GM21576 (cell line): ENCODE measurements at regions not wholly inside any gene's neighbourhood (a gene's known extent, or its start where the extent isn't known, plus 50 kb on each side); places are given as distances from the start of the nearest gene placed in this dataset.

ENCODE experiments used
- ATAC-seq: cut with Tn5 transposase; IDR thresholded peaks from one replicate; pipeline ENCODE4 v1.9.1; 2021; ENCODE audit warnings: mild to moderate bottlenecking, moderate library complexity; ENCODE audit not compliant: unreplicated experiment

DNA sequence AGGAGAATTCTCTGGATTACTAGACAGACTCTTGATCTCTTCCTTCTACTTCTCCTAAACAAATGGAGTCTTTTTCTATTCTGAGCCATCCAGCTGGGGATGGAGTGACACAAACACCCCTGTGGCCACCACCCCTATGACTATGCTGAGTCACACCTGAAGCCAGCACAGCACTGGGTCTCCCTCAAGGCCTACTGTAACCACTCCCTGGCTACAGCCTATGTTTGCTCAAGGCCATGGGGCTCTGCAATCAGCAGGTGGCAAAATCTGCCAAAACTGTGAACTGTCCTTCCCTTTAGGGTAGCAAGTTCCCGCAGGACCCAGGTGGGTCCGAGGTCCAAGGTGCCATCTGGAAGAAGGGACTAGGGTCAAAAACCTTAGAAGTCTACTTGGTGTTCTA is 132.3 kb downstream of the TINAG start:
- no peak for ATAC-seq

DNA sequence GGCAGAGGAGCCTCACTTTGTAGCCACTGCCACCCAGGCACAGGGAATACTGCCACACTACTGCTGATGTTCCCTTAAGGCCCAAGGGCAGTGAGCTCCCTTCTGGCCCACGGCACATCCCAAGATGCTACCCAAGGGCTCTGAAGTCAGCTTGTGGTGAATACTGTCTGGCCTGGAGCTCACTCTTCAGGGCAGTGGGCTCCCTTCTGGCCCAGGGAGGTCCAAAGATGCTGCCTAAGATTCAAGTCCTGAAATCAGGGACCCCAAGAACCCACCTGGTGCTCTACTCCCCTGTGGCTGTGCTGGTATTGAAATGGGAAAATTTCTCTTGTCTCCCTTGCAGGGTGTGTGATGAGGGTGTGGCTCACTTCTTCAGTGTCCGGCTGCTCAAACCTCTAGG is 132.8 kb downstream of the TINAG start:
- ATAC-seq: no peak

DNA sequence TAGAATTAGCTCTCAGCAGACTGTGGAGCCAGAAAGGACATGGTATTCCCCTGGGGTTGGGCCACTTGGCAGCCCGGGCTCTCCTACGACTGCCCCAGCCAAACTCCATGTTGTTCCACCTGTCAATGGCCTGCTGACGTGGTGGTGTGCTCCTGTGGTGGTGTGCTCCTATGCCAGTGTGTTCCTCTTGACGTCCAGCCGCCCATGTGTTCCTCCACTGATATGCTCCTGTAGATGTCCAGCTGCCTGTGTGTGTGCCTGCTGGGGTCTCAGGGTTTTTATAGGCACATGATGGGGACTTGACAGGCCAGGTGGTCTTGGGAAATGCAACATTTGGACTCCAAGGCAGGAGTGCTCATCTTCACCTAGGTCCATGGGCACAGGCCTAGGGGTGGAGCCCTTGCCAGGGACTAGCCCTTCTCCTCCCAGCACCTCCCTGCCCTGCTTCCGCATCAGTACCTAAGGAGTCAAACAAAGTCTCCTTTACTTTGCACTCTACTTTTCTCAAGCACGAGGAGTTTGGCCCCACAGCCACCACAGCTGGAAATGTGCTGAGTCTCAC is 133.5 kb downstream of the TINAG start:
- ATAC-seq: no peak

DNA sequence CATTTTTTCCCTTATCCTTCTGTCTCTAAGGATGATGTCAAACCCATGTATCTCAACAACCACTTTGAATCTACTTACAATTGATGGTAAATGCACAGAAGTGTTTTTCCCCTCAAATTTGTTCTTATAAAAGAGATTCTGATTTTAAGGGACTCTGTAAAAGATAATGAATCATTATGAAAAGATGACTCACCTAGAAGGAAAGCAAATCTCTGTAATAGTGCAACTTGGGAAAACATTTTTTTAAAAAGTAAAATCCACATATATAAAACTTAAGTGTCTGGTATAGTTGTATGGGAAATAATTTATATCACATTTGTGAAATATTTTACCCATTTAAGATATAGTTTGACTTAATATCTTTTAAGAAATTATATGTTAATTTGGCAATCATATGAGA is 137.0 kb downstream of the TINAG start:
- no peak for ATAC-seq

DNA sequence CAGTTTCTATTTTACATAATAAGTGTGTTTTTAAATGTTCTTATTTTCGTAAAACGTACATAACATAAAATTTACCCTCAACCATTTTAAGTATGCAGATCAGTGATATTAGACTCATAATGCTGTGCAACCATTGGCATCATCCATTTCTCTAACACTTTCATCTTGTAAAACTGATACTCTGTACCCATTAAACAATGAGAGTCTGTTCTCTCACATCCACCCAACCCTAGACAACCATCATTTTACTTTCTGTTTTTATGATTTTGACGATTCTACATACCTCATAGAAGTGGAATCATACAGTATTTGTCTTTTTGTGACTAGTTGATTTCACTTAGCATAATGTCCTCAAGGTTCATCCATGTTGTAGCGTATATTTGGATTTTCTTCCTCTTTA is 140.4 kb downstream of the TINAG start:
- ATAC-seq: no peak

DNA sequence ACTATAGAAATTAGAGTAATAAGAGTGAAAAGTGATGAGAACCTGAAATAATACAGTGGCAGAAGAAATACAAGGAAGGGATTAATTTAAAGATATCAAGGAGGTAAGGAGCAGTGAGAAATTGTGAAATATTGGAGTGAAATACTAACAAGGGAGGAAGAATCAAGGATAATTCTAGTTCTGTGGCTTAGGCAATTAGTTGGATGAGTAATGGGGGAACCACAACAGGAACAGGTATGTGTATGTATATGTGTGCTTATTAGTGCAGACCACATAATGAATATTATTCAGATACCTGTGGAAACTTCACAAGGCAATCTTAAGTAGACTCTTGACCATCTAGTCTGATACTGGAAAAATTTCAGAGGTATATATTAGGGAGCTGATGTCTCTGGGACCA is 143.3 kb downstream of the TINAG start:
- no peak for ATAC-seq

DNA sequence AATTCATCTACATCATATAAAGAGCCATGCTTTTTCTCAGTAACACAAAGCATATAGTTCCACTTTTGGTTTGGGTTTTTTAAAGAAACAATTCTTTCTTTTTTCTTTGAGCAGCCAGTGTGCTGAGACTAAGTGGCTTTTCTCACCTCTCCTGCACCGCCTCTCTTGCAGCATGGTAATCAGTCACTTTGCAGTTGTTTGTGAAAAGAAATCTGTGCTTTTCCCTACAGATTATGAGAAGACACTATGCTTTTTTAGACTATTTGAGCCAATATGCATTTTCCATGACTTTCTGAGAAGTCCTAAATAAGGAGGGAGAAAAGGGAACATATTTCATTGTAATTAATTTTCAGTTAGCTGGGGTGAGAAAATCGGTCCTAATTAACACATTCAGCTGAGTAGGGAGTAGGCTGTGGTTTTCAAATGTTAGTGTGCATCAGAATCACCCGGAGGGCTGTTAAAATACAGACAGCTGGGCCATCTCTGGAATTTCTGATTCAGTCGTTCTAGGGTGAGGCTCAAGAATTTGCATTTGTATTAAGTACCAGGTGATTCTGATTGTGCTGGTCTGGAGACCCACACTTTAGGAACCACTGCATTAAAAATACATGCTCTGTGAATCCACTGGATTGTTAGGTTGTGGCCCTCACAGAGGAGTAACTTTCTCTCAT is 155.2 kb downstream of the TINAG start:
- ATAC-seq: no peak

DNA sequence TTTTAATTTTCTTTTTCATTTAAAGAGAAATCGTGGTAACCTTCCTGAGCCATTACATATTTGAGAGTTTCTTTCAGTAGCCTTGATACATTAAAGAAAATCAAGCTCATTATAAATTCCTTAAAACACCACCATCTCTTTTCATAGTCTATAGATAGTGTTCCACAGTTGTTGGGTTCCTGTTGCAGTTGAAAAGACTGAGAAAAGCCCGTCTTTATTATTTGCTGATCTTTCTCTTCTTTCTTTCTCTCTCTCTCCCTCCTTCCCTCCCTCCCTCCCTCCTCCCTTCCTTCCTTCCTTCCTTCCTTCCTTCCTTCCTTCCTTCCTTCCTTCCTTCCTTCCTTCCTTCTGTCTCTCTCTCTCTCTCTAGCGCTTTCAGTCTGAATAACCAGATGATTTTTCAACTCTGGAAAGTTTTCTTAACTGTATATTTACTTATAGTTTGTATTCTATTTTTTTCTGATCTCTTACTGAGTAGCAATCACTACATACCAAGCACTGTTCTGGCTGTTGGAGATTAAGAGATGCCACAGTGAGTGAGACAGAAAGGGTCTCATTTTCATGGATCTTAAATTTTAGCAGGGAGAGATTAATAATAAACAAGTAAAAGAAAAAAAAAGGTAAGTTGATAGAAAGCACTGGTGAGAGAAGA is 157.5 kb downstream of the TINAG start:
- ATAC-seq: no peak

DNA sequence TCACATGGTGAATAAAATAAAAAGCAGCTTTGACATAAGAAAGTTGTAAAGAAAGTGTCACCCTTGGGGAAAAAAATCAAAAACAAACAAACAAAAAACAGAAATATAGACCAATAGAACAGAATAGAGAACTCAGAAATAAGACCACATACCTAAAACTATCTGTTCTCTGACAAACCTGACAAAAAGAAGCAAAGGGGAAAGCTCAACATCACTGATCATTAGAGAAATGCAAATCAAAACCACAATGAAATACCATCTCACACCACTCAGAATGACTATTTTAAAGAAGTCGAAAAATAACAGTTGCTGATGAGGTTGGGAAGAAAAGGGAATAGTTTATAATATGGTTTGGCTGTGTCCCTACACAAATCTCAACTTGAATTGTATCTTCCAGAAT is 159.1 kb downstream of the TINAG start:
- ATAC-seq: no peak

DNA sequence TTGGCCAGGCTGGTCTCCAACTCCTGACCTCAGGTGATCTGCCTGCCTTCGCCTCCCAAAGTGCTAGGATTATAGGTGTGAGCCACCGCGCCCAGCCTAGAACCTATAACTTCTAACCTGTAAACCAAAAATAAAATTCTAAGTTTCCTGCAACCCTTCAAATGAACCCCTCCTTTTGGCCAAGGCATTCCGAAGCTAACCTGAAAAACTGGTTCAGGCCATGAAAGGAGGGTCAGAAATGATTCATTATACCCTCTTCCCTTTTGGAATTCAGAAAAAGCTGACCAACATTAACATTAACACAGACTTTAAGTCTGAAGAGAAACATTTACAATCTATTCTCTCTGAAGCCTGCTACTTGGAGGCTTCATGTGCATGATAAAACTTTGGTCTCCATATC is 165.1 kb downstream of the TINAG start:
- ATAC-seq: no peak

DNA sequence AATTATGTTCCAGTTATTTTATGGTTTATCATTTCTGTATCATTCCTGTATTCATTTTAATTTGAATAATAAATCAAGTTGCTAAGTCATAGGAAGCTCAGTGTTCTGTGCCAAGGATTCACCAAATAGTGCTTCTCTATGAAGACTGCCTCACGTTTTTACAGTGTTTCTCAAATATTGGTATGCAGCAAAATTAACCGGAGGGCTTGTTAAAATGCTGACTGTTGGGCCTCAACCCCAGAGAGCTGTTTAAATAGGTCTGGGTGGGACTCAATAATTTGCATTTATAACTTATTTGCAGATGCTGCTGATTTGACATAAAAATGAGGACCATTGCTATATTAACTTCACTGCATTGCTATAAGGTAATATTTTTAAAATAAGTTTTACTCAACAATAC is 166.7 kb downstream of the TINAG start:
- no peak for ATAC-seq

DNA sequence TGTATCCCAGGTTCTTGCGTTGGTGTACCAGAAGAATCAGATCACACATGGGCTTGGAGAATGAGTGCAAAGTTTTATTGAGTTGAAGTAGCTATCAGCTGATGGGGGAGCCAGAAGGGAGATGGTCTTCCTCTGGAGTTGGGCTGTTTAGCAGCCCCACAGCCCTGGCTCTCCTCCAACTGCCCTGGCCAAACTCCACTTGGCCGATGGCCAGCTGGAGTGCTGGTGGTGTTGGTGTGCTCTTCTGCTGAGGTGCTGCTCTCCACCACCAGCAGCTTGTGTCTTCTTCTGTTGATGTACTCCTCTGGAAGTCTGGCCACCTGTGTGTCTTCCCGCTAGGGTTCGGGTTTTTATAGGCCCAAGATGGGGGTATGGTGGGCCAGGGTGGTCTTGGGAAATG is 172.8 kb downstream of the TINAG start:
- ATAC-seq: no peak

DNA sequence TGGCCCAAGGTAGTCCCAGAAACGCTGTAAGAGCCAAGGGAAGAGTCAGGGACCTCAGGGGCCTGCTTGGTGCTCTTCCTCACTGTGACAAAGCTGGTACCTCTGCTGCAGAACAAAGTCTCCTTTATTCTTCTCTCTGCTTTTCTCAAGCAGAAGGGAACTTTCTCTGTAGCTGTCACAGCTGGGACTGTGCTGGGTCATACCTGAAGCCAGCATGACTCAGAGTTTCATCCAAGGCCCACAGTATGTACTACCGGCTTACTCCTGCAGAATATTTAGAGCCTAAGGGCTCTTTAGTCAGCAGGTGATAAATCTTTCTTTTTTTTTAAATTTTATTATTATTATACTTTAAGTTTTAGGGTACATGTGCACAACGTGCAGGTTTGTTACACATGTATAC is 183.2 kb downstream of the TINAG start:
- no peak for ATAC-seq

DNA sequence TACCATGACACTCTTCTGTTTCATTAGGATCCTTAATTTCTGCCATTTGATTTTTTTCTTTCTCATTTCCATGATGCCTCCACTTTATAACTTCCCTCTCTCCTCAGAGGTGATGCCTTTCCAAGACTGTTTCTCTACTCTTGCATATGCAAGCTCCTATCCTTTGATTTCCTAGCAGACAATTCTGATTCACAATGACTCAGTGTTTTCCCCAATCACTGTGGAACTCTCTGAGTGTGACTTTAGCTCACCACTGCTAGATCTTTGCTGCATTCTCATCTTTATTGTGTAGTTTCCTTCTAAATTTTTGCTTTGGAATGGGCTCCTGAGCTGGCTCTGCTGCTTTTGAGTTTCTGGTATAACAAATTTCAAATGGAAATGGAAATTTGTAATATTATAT is 184.9 kb downstream of the TINAG start:
- no peak for ATAC-seq

DNA sequence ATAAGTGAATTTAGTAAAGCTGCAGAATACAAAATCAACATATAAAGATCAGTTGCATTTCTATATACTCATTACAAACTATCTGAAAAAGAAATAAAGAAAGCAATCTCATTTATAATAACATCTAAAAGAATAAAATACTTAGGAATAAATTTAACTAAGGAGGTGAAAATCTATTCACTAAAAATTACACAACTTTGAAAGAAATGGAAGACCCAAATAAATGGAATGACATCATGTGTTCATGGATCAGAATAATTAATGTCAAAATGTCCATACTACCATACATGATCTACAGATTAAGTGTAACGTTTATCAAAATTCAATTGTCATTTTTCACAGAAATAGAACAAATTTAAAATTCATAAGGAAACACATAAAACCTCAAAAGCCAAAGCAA is 194.9 kb downstream of the TINAG start:
- ATAC-seq: no peak

DNA sequence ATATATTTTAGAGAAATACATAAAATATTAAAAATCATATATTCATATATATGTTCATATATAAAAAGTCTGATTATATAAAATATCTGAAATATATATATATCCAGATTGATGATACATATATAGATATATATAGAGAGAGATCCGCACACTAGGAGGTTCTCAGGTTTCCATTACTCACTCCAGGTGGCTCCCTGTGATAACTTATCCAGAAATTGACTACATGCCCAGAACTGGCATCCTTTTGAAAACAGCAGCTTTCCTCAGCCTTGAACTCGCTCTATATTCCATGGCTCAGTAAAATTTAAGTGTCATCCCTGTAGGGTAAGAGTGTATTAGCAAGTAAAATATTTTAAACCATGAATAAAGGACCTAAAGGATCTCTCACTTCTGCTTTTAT is 206.8 kb downstream of the TINAG start:
- no peak for ATAC-seq

DNA sequence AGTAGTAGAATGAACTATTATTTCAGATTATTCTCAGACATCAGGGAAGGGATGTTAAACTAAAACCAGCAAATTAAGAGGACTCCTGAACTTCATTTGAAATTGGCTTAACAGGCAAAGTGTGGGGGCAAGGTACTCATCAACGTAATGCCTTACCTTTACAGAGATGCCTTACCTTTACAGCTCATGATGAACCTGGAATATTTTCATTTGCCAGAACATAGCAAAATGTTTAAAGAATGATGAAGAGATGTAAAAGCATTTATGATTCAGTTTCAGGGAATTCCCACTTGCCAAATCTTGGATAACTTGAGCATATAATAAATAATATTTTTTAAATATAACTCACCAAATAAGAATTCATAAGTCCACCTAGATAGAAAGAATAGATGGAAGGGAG is 207.5 kb downstream of the TINAG start:
- no peak for ATAC-seq

DNA sequence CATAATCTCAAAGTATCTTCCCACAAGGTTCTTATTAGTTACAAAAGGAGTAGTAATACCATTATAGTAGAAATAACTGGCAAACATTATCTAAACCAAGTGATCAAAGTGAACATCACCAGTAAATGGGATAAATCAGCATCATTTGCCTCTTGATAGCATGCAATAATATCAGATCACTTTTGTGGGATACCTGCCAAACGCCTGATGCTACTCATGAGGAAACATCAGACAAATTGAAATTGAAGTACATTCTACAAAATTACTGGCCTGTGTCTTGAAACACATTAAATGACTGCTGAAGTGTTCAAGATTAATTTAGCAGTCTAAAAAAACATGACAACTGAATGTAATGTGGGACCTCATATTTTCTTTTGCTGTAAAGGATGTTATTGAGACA is 208.1 kb downstream of the TINAG start:
- no peak for ATAC-seq

DNA sequence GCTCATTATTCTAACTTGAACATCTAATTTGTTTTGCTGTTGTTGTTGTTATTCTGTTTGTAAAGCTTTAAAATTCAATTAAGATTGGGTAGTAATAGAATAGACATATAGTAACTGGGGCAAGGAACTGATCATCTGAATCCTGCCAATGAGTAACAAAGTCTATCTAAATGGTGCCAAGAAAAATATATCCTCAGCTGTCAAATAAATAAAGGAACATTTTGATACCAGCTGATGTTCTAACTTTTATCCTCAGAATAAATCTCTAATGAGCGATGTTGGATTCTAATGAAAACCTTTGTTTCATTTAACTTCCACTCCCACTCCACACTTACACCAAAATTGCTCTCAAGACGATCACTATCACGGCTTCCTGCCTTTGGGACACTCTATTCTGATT is 210.9 kb downstream of the TINAG start:
- ATAC-seq: no peak

DNA sequence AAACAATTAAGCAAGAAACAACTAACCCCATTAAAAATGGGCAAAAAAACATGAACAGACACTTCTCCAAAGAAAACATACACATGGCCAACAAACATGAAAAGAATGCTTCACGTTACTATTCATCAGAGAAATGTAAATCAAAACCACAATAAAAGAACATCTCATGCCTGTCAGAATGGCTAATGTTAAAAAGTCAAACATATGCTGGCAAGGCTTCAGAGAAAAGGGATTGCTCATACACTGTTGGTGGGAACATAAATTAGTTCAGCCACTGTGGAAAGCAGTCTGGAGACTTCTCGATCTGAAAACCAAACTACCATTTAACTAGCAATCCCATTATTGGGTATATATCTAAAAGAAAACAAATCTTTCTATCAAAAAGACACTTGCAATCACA is 217.5 kb downstream of the TINAG start:
- ATAC-seq: no peak

DNA sequence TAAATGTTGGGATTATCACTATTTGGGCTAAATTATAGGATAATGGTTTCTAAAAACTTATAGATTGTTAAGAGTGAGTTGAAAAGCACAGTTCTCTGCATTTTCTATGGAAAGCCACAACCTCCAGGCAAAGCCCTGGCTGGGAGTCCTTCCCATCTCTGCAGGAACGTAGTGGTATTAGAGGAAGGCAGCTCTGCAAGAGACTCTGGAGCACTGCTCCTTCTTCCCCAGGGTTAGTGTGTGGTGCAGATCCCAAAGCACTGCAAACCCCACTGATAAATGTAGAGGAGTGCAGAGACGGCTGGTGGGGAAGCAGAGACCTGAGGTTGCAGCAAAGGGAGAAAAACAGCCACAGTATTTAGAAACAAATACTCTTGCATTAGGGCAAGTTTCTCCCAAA is 225.3 kb downstream of the TINAG start:
- no peak for ATAC-seq

DNA sequence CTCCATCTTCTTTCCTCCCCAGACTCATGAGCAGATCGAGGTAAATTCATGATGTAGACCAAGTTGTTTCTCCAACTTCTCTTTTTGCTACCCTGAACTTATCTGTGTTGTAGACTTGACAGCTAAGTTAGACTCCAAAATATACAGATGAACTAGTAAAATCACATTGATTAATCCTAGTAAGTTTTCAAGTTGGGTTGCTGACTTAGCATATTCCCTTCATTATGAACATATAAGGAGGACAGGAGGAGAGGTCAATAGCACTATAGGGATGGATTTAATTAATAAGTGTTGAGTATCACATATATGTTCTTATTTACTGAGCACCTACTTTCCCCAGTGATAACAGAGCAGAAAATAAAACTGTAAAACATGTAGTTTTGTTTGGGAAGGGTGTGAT is 227.3 kb downstream of the TINAG start:
- no peak for ATAC-seq

DNA sequence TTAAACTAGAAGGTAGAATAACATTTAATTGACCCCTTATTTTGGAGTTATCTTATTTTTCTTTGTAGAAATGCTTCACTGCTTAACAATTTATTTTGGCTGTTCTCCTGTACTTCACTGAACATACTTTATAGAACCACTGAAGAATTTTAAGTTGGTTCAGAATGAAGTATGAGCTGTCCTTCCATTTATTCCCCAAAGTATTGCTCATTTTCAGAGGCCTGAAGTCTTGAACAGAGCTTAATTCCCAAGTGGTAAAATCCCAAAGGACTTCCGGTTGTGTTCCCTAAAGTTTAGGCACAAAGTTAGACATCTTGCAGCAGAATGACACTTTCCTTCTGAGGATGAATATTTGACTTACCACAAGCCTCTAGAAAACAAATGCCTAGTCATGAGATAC is 233.3 kb downstream of the TINAG start:
- ATAC-seq: no peak
